C4-2B (cell line): ENCODE measurements at regions not wholly inside any gene's neighbourhood (a gene's known extent, or its start where the extent isn't known, plus 50 kb on each side); places are given as distances from the start of the nearest gene placed in this dataset.

Source experiments
- CTCF ChIP-seq: fragments of 450-650 bp; conservative IDR thresholded peaks from 2 replicates; pipeline ENCODE4 v1.5.1; 2017; ENCODE audit warnings: mild to moderate bottlenecking
- ZFX ChIP-seq: fragments of 450-650 bp; IDR thresholded peaks from 2 replicates; pipeline ENCODE4 v1.6.1; 2017

- TF ChIP-seq CTCF (no peak), ZFX (no peak)
These were observed 82.3 kb downstream of the POU4F1 start for GRCh38 chr13:78521091-78521490.
